Cardiac muscle cell (in vitro differentiated cells and primary cell): ENCODE measurements at regions not wholly inside any gene's neighbourhood (a gene's known extent, or its start where the extent isn't known, plus 50 kb on each side); places are given as distances from the start of the nearest gene placed in this dataset.

Experiments
- DNase-seq, 2 donors: peaks; one replicate each; pipeline versions ENCODE4 v3.0.0 to v3.0.0-alpha.2; 2010 to 2017; ENCODE audit warnings: low read depth in 1 of 2, low spot score in 1 of 2
- H3K27ac ChIP-seq: fragments of 200-600 bp; sonication (generic); 2 replicates; pipeline ENCODE4 v1.5.1; 2016
- H3K27me3 ChIP-seq: fragments of 200-600 bp; sonication (generic); 2 replicates; pipeline ENCODE4 v1.6.0; 2016; ENCODE audit warnings: control low read depth
- H3K36me3 ChIP-seq: fragments of 200-600 bp; sonication (generic); 2 replicates; pipeline ENCODE4 v1.5.1; 2016; ENCODE audit warnings: control low read depth
- H3K4me1 ChIP-seq: fragments of 200-600 bp; sonication (generic); 2 replicates; pipeline ENCODE4 v1.8.1; 2017; ENCODE audit warnings: low read depth, mild to moderate bottlenecking, mixed run types
- H3K4me3 ChIP-seq: fragments of 200-600 bp; sonication (generic); 2 replicates; pipeline ENCODE4 v1.5.1; 2016; ENCODE audit warnings: mild to moderate bottlenecking
- H3K9me3 ChIP-seq: fragments of 200-600 bp; sonication (generic); 2 replicates; pipeline ENCODE4 v1.5.1; 2017; ENCODE audit warnings: low read depth, mild to moderate bottlenecking, control low read depth
- CTCF ChIP-seq: IDR thresholded peaks from 2 replicates; pipeline ENCODE4 v1.5.1; 2012; ENCODE audit warnings: low read depth, mild to moderate bottlenecking, low read length

GRCh38 chr6:163780994-163781393 lies 366.5 kb downstream of the QKI start:
- H3K4me3 ChIP-seq, result no peak overlapping the region
- no peak overlapping the region for H3K27ac ChIP-seq
- no peaks in the 10 kb centered on the region for H3K27me3 ChIP-seq
- no peaks in the 10 kb centered on the region for H3K36me3 ChIP-seq
- H3K4me1 ChIP-seq, result peaks cover 43% of the 10 kb centered on the region
- DNase-seq, result peak in 1 of 2 donors; percentile 46
- no peak for TF ChIP-seq CTCF
- H3K9me3 ChIP-seq, result no peaks in the 10 kb centered on the region

GRCh38 chr6:163779727-163780284 lies 365.3 kb downstream of the QKI start:
- H3K4me1 ChIP-seq, result peaks cover 44% of the 10 kb centered on the region
- H3K36me3 ChIP-seq, result no peaks in the 10 kb centered on the region
- TF ChIP-seq CTCF, result no peak
- no peak overlapping the region for H3K27ac ChIP-seq
- H3K27me3 ChIP-seq, result no peaks in the 10 kb centered on the region
- no peaks in the 10 kb centered on the region for H3K9me3 ChIP-seq
- no peak for DNase-seq
- no peak overlapping the region for H3K4me3 ChIP-seq

- Histone ChIP-seq H3K36me3 (no peaks in the 10 kb centered on the region), H3K9me3 (no peaks in the 10 kb centered on the region), H3K4me1 (peaks cover 44% of the 10 kb centered on the region), H3K27me3 (no peaks in the 10 kb centered on the region), H3K4me3 (no peak overlapping the region), H3K27ac (peak overlapping the region; percentile 94)
- DNase-seq, result no peak
- TF ChIP-seq CTCF, result no peak
These were observed 363.2 kb downstream of the QKI start for GRCh38 chr6:163777716-163778115.

GRCh38 chr6:163776906-163777686 lies 362.6 kb downstream of the QKI start:
- TF ChIP-seq CTCF, result no peak
- Histone ChIP-seq H3K27ac (peak overlapping the region; percentile 94), H3K4me1 (peaks cover 44% of the 10 kb centered on the region), H3K27me3 (no peaks in the 10 kb centered on the region), H3K9me3 (no peaks in the 10 kb centered on the region), H3K36me3 (no peaks in the 10 kb centered on the region), H3K4me3 (no peak overlapping the region)
- DNase-seq, result peak in 1 of 2 donors; percentile 87

- Histone ChIP-seq H3K27ac (peak overlapping the region; percentile 94), H3K36me3 (no peaks in the 10 kb centered on the region), H3K27me3 (no peaks in the 10 kb centered on the region), H3K4me1 (peaks cover 44% of the 10 kb centered on the region), H3K4me3 (no peak overlapping the region), H3K9me3 (no peaks in the 10 kb centered on the region)
- no peak for DNase-seq
- TF ChIP-seq CTCF, result no peak
These were observed 361.8 kb downstream of the QKI start for GRCh38 chr6:163776196-163776905.
